ENCODE measurements at regions not wholly inside any gene's neighbourhood (a gene's known extent, or its start where the extent isn't known, plus 50 kb on each side); places are given as distances from the start of the nearest gene placed in this dataset.

DNA sequence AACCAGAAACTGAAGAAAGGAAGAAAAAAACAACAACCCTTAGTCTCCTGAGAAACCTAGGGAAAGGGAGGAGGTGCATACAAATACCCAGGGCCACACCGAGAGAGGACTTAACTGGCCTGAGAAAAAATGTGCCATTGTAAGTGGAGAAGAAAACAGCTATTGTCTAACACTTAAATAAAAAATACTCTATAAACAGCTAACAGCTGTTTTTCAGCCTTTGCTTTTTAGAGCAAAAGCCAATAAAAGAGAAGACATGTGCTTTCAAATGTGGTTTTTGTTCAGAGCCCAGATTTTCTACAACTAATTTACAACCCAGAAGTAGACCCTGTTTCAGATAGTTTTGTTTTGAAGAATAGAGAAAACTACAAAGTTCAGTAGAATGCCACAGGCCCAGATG, 56.0 kb upstream of the SLC22A16 start:
- WGBS, 2 donors = 42 to 50% methylated on average over 1 of the region's 1 CpG
- no peak for DNase-seq (ENCODE audit: low spot score in 2 of 2)
- no peak for TF ChIP-seq POLR2A (IDR thresholded peaks at IDR 0.05)
- TF ChIP-seq, protein P1, sequence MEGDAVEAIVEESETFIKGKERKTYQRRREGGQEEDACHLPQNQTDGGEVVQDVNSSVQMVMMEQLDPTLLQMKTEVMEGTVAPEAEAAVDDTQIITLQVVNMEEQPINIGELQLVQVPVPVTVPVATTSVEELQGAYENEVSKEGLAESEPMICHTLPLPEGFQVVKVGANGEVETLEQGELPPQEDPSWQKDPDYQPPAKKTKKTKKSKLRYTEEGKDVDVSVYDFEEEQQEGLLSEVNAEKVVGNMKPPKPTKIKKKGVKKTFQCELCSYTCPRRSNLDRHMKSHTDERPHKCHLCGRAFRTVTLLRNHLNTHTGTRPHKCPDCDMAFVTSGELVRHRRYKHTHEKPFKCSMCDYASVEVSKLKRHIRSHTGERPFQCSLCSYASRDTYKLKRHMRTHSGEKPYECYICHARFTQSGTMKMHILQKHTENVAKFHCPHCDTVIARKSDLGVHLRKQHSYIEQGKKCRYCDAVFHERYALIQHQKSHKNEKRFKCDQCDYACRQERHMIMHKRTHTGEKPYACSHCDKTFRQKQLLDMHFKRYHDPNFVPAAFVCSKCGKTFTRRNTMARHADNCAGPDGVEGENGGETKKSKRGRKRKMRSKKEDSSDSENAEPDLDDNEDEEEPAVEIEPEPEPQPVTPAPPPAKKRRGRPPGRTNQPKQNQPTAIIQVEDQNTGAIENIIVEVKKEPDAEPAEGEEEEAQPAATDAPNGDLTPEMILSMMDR (IDR thresholded peaks at IDR 0.05) = no peak
- intact Hi-C loops (cut with DNase I; ENCODE audit: low total_unique reads) = no loop called here
- no peak overlapping the region for H3K4me3 ChIP-seq (ENCODE audit: low read depth, poor library complexity, severe bottlenecking)

GRCh38 chr6:110530671-110531070, 54.3 kb upstream of the SLC22A16 start:
- no peak for DNase-seq (ENCODE audit: low spot score in 2 of 2)
- TF ChIP-seq, protein P1 (IDR thresholded peaks at IDR 0.05) = no peak
- TF ChIP-seq POLR2A (IDR thresholded peaks at IDR 0.05) = no peak
- no peak overlapping the region for H3K4me3 ChIP-seq (ENCODE audit: low read depth, poor library complexity, severe bottlenecking)
- WGBS, 2 donors = 67 to 81% methylated on average over 2 of the region's 2 CpGs
- intact Hi-C loops (cut with DNase I; ENCODE audit: low total_unique reads) = no loop called here

- H3K4me3 ChIP-seq (ENCODE audit: low read depth, poor library complexity, severe bottlenecking) = no peak overlapping the region
- intact Hi-C loops (cut with DNase I; ENCODE audit: low total_unique reads) = no loop called here
- 90 to 95% methylated on average over 3 of the region's 3 CpGs for WGBS, 2 donors
- DNase-seq (ENCODE audit: low spot score in 2 of 2) = no peak
- no peak for TF ChIP-seq POLR2A (IDR thresholded peaks at IDR 0.05)
- TF ChIP-seq, protein P1 (IDR thresholded peaks at IDR 0.05) = no peak
Measured at GRCh38 chr6:110529907-110530306, 53.5 kb upstream of the SLC22A16 start.

GRCh38 chr6:110529355-110529754, 52.9 kb upstream of the SLC22A16 start:
- intact Hi-C loops (cut with DNase I; ENCODE audit: low total_unique reads) = no loop called here
- WGBS, 2 donors = 68 to 70% methylated on average over 5 of the region's 5 CpGs
- TF ChIP-seq, protein P1 (IDR thresholded peaks at IDR 0.05) = no peak
- no peak for TF ChIP-seq POLR2A (IDR thresholded peaks at IDR 0.05)
- no peak overlapping the region for H3K4me3 ChIP-seq (ENCODE audit: low read depth, poor library complexity, severe bottlenecking)
- no peak for DNase-seq (ENCODE audit: low spot score in 2 of 2)

DNA sequence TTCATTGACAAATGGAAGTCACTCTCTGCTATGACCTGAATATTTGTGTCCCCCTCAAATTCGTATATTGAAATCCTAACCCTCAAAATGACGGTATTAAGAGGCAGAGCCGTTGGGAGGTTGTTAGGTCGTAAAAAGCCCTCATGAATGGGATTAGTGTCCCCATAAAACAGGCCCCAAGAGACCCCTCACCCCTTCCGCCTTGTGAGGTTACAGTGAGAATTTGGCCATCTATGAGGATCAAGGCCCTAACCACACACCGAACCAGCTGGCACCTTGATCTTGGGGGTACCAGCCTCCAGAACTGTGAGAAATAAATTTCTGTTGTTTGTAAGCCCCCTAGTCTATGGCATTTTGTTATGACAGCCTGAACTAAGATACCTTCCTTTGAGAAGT, 52.5 kb upstream of the SLC22A16 start:
- DNase-seq (ENCODE audit: low spot score in 2 of 2) = no peak
- intact Hi-C loops (cut with DNase I; ENCODE audit: low total_unique reads) = no loop called here
- 81 to 86% methylated on average over 6 of the region's 6 CpGs for WGBS, 2 donors
- H3K4me3 ChIP-seq (ENCODE audit: low read depth, poor library complexity, severe bottlenecking) = no peak overlapping the region
- no peak for TF ChIP-seq POLR2A (IDR thresholded peaks at IDR 0.05)
- TF ChIP-seq, protein P1 (IDR thresholded peaks at IDR 0.05) = no peak

Measured in lower leg skin (tissue), 4 donors.